HuH-7.5 (cell line): ENCODE measurements at regions not wholly inside any gene's neighbourhood (a gene's known extent, or its start where the extent isn't known, plus 50 kb on each side); places are given as distances from the start of the nearest gene placed in this dataset.
"Not testable (repeated sequence)": the region's sequence is repeated elsewhere in the genome, so short reads cannot be mapped to it uniquely, and the experiment has no call there.

Experiments
- DNase-seq: peaks from one replicate; pipeline ENCODE4 v3.0.0; 2011; ENCODE audit warnings: low spot score

- no peak for DNase-seq
Measured at GRCh38 chrX:74180716-74181115, 123.3 kb upstream of the ZCCHC13 start.

GRCh38 chrX:74179990-74180389 lies 124.0 kb upstream of the ZCCHC13 start:
- no peak for DNase-seq

- no peak for DNase-seq
Measured at GRCh38 chrX:74179499-74179898, 124.5 kb upstream of the ZCCHC13 start.

GRCh38 chrX:74179071-74179470 lies 124.9 kb upstream of the ZCCHC13 start:
- DNase-seq, result no peak

- no peak for DNase-seq
Measured at GRCh38 chrX:74178536-74178935, 125.4 kb upstream of the ZCCHC13 start.

- DNase-seq, result no peak
Measured at GRCh38 chrX:74171465-74171864, 132.5 kb upstream of the ZCCHC13 start.

- DNase-seq, result no peak
Measured at GRCh38 chrX:74162199-74162598, 141.8 kb upstream of the ZCCHC13 start.

GRCh38 chrX:74160816-74161215 lies 143.2 kb upstream of the ZCCHC13 start:
- no peak for DNase-seq

GRCh38 chrX:74160358-74160757 lies 143.6 kb upstream of the ZCCHC13 start:
- DNase-seq, result no peak

GRCh38 chrX:74147439-74147838 lies 156.5 kb upstream of the ZCCHC13 start:
- no peak for DNase-seq

GRCh38 chrX:74138943-74139342 lies 165.0 kb upstream of the ZCCHC13 start:
- DNase-seq, result no peak

- peak; percentile 27 for DNase-seq
Measured at GRCh38 chrX:74133156-74133796, 170.7 kb upstream of the ZCCHC13 start.

- DNase-seq, result no peak
Measured at GRCh38 chrX:74132280-74132679, 171.7 kb upstream of the ZCCHC13 start.

GRCh38 chrX:74119016-74119910 lies 184.7 kb upstream of the ZCCHC13 start:
- no peak for DNase-seq

GRCh38 chrX:74117962-74118902 lies 185.7 kb upstream of the ZCCHC13 start:
- DNase-seq, result no peak

- DNase-seq, result no peak
Measured at GRCh38 chrX:74111245-74111644, 192.7 kb upstream of the ZCCHC13 start.

- no peak for DNase-seq
Measured at GRCh38 chrX:74107666-74108065, 196.3 kb upstream of the ZCCHC13 start.

- no peak for DNase-seq
Measured at GRCh38 chrX:74104356-74105015, 199.5 kb upstream of the ZCCHC13 start.

GRCh38 chrX:74098407-74098806 lies 205.6 kb upstream of the ZCCHC13 start:
- DNase-seq, result not testable (repeated sequence)

GRCh38 chrX:74090049-74090448 lies 213.9 kb upstream of the ZCCHC13 start:
- no peak for DNase-seq

- no peak for DNase-seq
Measured at GRCh38 chrX:74085642-74086236, 218.2 kb upstream of the ZCCHC13 start.
